Ishikawa (cell line): ENCODE measurements at regions not wholly inside any gene's neighbourhood (a gene's known extent, or its start where the extent isn't known, plus 50 kb on each side); places are given as distances from the start of the nearest gene placed in this dataset.

Source experiments
- CEBPB ChIP-seq: IDR thresholded peaks from 2 replicates; pipeline ENCODE4 v1.6.1; 2012
- CREB1 ChIP-seq: IDR thresholded peaks from 2 replicates; pipeline ENCODE4 v1.6.1; 2012; ENCODE audit warnings: low read depth
- EGR1 ChIP-seq: IDR thresholded peaks from 2 replicates; pipeline ENCODE4 v1.6.1; 2012
- EP300 ChIP-seq: IDR thresholded peaks from 2 replicates; pipeline ENCODE4 v1.6.1; 2012; ENCODE audit warnings: borderline replicate concordance
- FOXM1 ChIP-seq: IDR thresholded peaks from 2 replicates; pipeline ENCODE4 v1.6.1; 2012; ENCODE audit warnings: low read depth, borderline replicate concordance
- NFIC ChIP-seq: IDR thresholded peaks from 2 replicates; pipeline ENCODE4 v1.6.1; 2012
- RAD21 ChIP-seq: IDR thresholded peaks from 2 replicates; pipeline ENCODE4 v1.6.1; 2012; ENCODE audit warnings: low read depth
- TAF1 ChIP-seq: IDR thresholded peaks from 2 replicates; pipeline ENCODE4 v1.6.1; 2012; ENCODE audit warnings: low read depth, mild to moderate bottlenecking
- TCF12 ChIP-seq: IDR thresholded peaks from 2 replicates; pipeline ENCODE4 v1.6.1; 2012; ENCODE audit warnings: low read depth
- TEAD4 ChIP-seq: IDR thresholded peaks from 2 replicates; pipeline ENCODE4 v1.6.1; 2012
- YY1 ChIP-seq: IDR thresholded peaks from 2 replicates; pipeline ENCODE4 v1.6.1; 2012; ENCODE audit warnings: low read depth
- ZBTB7A ChIP-seq: IDR thresholded peaks from 2 replicates; pipeline ENCODE4 v1.6.1; 2012; ENCODE audit warnings: low read depth
- TF ChIP-seq, protein P1 (sequence below): IDR thresholded peaks from 2 replicates; pipeline ENCODE4 v1.6.1; 2012
- TF ChIP-seq, protein P2 (sequence below): IDR thresholded peaks from 2 replicates; pipeline ENCODE4 v1.6.1; 2012
- TF ChIP-seq, protein P3 (sequence below): IDR thresholded peaks from 2 replicates; pipeline ENCODE4 v1.6.1; 2012; ENCODE audit warnings: low read depth, mild to moderate bottlenecking

DNA sequence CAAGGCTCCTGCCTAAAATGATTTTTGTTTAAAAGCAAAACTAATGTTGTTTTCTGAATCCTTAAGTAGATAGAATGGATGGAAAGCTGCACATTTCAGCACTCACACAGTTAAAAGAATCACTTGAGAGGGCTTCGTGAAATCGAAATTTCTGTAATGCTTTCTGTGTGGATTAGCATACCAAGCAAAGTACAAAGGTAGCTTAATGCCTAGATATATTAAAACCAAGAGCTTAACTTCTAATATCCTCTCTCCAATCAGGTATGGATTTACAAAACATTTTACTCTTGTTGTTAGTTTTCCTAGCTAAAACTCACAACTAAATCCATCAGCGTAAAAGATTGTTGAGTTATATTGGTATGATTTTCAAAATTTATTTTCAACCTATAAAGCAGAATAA lies 378.8 kb upstream of the PRMT6 start:
- TF ChIP-seq TCF12 (no peak), TEAD4 (no peak), RAD21 (no peak), CEBPB (no peak), YY1 (no peak), EP300 (no peak), TAF1 (no peak), EGR1 (no peak), CREB1 (no peak), FOXM1 (no peak), ZBTB7A (no peak), NFIC (no peak)
- TF ChIP-seq, protein P1, sequence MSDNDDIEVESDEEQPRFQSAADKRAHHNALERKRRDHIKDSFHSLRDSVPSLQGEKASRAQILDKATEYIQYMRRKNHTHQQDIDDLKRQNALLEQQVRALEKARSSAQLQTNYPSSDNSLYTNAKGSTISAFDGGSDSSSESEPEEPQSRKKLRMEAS, result no peak
- TF ChIP-seq, protein P2, sequence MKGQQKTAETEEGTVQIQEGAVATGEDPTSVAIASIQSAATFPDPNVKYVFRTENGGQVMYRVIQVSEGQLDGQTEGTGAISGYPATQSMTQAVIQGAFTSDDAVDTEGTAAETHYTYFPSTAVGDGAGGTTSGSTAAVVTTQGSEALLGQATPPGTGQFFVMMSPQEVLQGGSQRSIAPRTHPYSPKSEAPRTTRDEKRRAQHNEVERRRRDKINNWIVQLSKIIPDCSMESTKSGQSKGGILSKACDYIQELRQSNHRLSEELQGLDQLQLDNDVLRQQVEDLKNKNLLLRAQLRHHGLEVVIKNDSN, result no peak
- TF ChIP-seq, protein P3, sequence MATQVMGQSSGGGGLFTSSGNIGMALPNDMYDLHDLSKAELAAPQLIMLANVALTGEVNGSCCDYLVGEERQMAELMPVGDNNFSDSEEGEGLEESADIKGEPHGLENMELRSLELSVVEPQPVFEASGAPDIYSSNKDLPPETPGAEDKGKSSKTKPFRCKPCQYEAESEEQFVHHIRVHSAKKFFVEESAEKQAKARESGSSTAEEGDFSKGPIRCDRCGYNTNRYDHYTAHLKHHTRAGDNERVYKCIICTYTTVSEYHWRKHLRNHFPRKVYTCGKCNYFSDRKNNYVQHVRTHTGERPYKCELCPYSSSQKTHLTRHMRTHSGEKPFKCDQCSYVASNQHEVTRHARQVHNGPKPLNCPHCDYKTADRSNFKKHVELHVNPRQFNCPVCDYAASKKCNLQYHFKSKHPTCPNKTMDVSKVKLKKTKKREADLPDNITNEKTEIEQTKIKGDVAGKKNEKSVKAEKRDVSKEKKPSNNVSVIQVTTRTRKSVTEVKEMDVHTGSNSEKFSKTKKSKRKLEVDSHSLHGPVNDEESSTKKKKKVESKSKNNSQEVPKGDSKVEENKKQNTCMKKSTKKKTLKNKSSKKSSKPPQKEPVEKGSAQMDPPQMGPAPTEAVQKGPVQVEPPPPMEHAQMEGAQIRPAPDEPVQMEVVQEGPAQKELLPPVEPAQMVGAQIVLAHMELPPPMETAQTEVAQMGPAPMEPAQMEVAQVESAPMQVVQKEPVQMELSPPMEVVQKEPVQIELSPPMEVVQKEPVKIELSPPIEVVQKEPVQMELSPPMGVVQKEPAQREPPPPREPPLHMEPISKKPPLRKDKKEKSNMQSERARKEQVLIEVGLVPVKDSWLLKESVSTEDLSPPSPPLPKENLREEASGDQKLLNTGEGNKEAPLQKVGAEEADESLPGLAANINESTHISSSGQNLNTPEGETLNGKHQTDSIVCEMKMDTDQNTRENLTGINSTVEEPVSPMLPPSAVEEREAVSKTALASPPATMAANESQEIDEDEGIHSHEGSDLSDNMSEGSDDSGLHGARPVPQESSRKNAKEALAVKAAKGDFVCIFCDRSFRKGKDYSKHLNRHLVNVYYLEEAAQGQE, result no peak

- TF ChIP-seq TAF1 (no peak), TCF12 (no peak), ZBTB7A (no peak), FOXM1 (no peak), YY1 (no peak), RAD21 (no peak), NFIC (no peak), TEAD4 (no peak), EGR1 (no peak), CEBPB (no peak), EP300 (no peak), CREB1 (no peak)
- TF ChIP-seq, protein P3, result no peak
- TF ChIP-seq, protein P1, result no peak
- TF ChIP-seq, protein P2, result no peak
These were observed 378.0 kb upstream of the PRMT6 start for GRCh38 chr1:106678279-106679050.

DNA sequence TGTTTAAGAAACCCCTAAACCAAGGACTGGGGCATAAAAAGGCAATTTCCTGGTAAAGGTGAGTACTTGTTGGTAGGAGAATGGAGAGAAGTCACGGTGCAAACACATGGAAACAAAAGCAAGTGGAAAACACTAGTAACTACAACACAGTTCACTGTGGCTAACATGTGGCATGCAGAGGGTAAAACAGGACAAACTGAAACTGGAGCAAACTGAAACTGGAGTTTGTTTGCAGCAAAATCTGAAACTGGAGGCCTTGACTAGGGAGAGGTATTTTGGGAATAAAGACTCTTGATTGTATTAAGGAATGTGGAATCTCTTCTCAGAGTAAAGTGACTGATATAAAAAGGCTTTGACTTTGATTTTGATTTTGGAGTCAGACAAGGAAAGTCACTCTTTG lies 376.3 kb upstream of the PRMT6 start:
- TF ChIP-seq, protein P2, result no peak
- TF ChIP-seq EP300 (no peak), ZBTB7A (no peak), TEAD4 (no peak), YY1 (no peak), CREB1 (no peak), NFIC (no peak), TCF12 (no peak), CEBPB (no peak), FOXM1 (no peak)
- TF ChIP-seq, protein P1, result no peak

- TF ChIP-seq, protein P1, result no peak
- no peak for TF ChIP-seq EP300
- TF ChIP-seq TCF12, result no peak
- no peak for TF ChIP-seq TAF1
- TF ChIP-seq, protein P2, result no peak
- no peak for TF ChIP-seq YY1
- TF ChIP-seq, protein P3, result no peak
- TF ChIP-seq TEAD4, result no peak
- TF ChIP-seq FOXM1, result no peak
- TF ChIP-seq CEBPB, result no peak
- TF ChIP-seq ZBTB7A, result no peak
- no peak for TF ChIP-seq CREB1
- TF ChIP-seq NFIC, result no peak
- TF ChIP-seq EGR1, result no peak
- no peak for TF ChIP-seq RAD21
These were observed 375.6 kb upstream of the PRMT6 start for GRCh38 chr1:106680776-106681344.
